OCI-LY1 (cell line): ENCODE measurements at regions not wholly inside any gene's neighbourhood (a gene's known extent, or its start where the extent isn't known, plus 50 kb on each side); places are given as distances from the start of the nearest gene placed in this dataset.
A peak's percentile ranks its signal among the peaks of the same experiment; 100 is the strongest.

Experiments
- H2AFZ ChIP-seq: fragments of 200-600 bp; sonication (generic), shearing (Covaris generic); 2 replicates; pipeline ENCODE4 v1.6.0; 2014; ENCODE audit warnings: antibody characterized with exemption, mild to moderate bottlenecking, low read length
- H3F3A ChIP-seq: fragments of 200-600 bp; sonication (generic), shearing (Covaris generic); 2 replicates; pipeline ENCODE4 v1.6.0; 2014; ENCODE audit warnings: mild to moderate bottlenecking, antibody characterized with exemption, low read length, moderate library complexity; ENCODE audit not compliant: insufficient read depth
- H3K27ac ChIP-seq: fragments of 200-600 bp; sonication (generic); 2 replicates; pipeline ENCODE4 v1.5.1; 2014; ENCODE audit warnings: low read length, mixed run types, mild to moderate bottlenecking, low read depth; ENCODE audit not compliant: poor library complexity, severe bottlenecking
- H3K27me3 ChIP-seq: fragments of 200-600 bp; sonication (generic); 2 replicates; pipeline ENCODE4 v1.6.0; 2014; ENCODE audit warnings: antibody characterized with exemption, mild to moderate bottlenecking, low read length, moderate library complexity; ENCODE audit not compliant: insufficient read depth
- H3K36me3 ChIP-seq: fragments of 200-600 bp; sonication (generic); 2 replicates; pipeline ENCODE4 v1.6.1; 2014; ENCODE audit warnings: mild to moderate bottlenecking, antibody characterized with exemption, low read length, moderate library complexity, mixed read lengths; ENCODE audit not compliant: insufficient read depth
- H3K4me1 ChIP-seq: fragments of 200-600 bp; sonication (generic); 2 replicates; pipeline ENCODE4 v1.5.1; 2014; ENCODE audit warnings: mild to moderate bottlenecking, low read length, moderate library complexity; ENCODE audit not compliant: insufficient read depth, severe bottlenecking
- H3K4me2 ChIP-seq: fragments of 200-600 bp; sonication (generic), shearing (Covaris generic); 2 replicates; pipeline ENCODE4 v1.6.1; 2014; ENCODE audit warnings: low read length
- H3K4me3 ChIP-seq: fragments of 200-600 bp; sonication (generic); 2 replicates; pipeline ENCODE4 v1.5.1; 2014; ENCODE audit warnings: low read length, low read depth, mild to moderate bottlenecking, mixed read lengths; ENCODE audit not compliant: poor library complexity, severe bottlenecking
- H3K79me2 ChIP-seq: fragments of 200-600 bp; shearing (Covaris generic); 2 replicates; pipeline ENCODE4 v1.6.1; 2016; ENCODE audit warnings: mixed run types, low read length, mixed read lengths; ENCODE audit not compliant: insufficient read depth
- H3K9ac ChIP-seq: fragments of 200-600 bp; sonication (generic), shearing (Covaris generic); 2 replicates; pipeline ENCODE4 v1.6.1; 2014; ENCODE audit warnings: mild to moderate bottlenecking, low read length, mixed read lengths
- H3K9me2 ChIP-seq: fragments of 200-600 bp; sonication (generic), shearing (Covaris generic); 2 replicates; pipeline ENCODE4 v1.6.1; 2014; ENCODE audit warnings: low read depth, mild to moderate bottlenecking, low read length, mixed read lengths
- H3K9me3 ChIP-seq: fragments of 200-600 bp; shearing (Covaris generic); 2 replicates; pipeline ENCODE4 v1.6.1; 2014; ENCODE audit warnings: low read length, mixed read lengths
- H4K20me1 ChIP-seq: fragments of 200-600 bp; sonication (generic), shearing (Covaris generic); 2 replicates; pipeline ENCODE4 v1.6.0; 2016; ENCODE audit warnings: mild to moderate bottlenecking, low read length; ENCODE audit not compliant: insufficient read depth
- EZH2 ChIP-seq: fragments of 200-600 bp; sonication (generic), shearing (Covaris generic); IDR thresholded peaks from 2 replicates; pipeline ENCODE4 v1.8.0; 2017; ENCODE audit warnings: borderline replicate concordance, mixed run types, mild to moderate bottlenecking, antibody characterized with exemption, low read length, moderate library complexity, mixed read lengths
- TF ChIP-seq, protein P1 (sequence below): fragments of 200-600 bp; sonication (generic), shearing (Covaris generic); IDR thresholded peaks from 2 replicates; pipeline ENCODE4 v1.5.1; 2017; ENCODE audit warnings: mild to moderate bottlenecking, antibody characterized with exemption, low read length, moderate library complexity, mixed read lengths

DNA sequence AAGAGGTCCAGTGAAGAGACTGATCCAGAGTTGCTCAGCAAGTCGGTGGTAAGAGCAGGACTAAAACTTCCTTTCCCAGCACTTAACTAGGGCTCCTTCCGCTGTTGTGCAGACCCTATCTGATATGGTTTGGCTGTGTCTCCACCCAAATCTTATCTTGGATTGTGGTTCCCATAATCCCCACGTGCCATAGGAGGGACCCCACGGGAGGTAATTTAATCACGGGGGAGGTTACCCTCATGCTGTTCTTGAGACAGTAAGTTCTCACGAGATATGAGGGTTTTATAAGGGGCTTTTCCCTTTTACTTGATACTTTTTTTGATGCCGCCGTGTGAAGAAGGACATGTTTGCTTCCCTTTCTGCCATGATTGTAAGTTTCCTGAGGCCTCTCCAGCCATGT lies 221.9 kb upstream of the GLRA1 start:
- Histone ChIP-seq H4K20me1 (no peaks in the 10 kb centered on the region), H2AFZ (no peak overlapping the region), H3K9me3 (no peaks in the 10 kb centered on the region), H3K4me3 (no peak overlapping the region), H3K9ac (no peak overlapping the region), H3K27ac (no peak overlapping the region), H3K36me3 (no peaks in the 10 kb centered on the region), H3K79me2 (no peaks in the 10 kb centered on the region), H3K27me3 (no peaks in the 10 kb centered on the region), H3K4me1 (no peaks in the 10 kb centered on the region), H3F3A (no peaks in the 10 kb centered on the region), H3K9me2 (no peaks in the 10 kb centered on the region), H3K4me2 (no peak overlapping the region)
- TF ChIP-seq EZH2, result no peak
- TF ChIP-seq, protein P1, sequence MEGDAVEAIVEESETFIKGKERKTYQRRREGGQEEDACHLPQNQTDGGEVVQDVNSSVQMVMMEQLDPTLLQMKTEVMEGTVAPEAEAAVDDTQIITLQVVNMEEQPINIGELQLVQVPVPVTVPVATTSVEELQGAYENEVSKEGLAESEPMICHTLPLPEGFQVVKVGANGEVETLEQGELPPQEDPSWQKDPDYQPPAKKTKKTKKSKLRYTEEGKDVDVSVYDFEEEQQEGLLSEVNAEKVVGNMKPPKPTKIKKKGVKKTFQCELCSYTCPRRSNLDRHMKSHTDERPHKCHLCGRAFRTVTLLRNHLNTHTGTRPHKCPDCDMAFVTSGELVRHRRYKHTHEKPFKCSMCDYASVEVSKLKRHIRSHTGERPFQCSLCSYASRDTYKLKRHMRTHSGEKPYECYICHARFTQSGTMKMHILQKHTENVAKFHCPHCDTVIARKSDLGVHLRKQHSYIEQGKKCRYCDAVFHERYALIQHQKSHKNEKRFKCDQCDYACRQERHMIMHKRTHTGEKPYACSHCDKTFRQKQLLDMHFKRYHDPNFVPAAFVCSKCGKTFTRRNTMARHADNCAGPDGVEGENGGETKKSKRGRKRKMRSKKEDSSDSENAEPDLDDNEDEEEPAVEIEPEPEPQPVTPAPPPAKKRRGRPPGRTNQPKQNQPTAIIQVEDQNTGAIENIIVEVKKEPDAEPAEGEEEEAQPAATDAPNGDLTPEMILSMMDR, result no peak

DNA sequence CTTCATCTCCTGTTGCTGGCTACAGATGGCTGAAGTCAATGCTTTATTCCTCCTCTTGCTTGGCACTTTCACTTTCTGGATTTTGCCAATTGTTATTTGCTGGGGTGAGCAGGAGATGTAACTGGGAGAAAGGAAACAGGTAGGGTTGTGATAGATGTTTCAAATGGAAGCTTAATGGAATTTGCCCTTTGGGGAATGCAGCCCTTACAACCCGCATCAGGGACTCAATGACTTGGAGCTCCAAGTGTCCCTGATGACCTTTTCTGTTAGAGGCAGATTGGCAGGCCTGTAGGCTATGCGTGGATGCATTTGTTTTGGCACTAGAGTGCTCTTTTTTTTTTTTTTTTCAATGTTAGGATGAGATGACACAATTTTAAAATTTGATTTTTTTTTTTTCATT lies 219.9 kb upstream of the GLRA1 start:
- no peaks in the 10 kb centered on the region for H3K4me1 ChIP-seq
- H3K9ac ChIP-seq, result no peak overlapping the region
- H3K9me3 ChIP-seq, result no peaks in the 10 kb centered on the region
- no peaks in the 10 kb centered on the region for H4K20me1 ChIP-seq
- no peak overlapping the region for H2AFZ ChIP-seq
- no peaks in the 10 kb centered on the region for H3F3A ChIP-seq
- no peaks in the 10 kb centered on the region for H3K9me2 ChIP-seq
- H3K27ac ChIP-seq, result no peak overlapping the region
- H3K36me3 ChIP-seq, result no peaks in the 10 kb centered on the region
- no peaks in the 10 kb centered on the region for H3K79me2 ChIP-seq
- TF ChIP-seq EZH2, result no peak
- H3K27me3 ChIP-seq, result no peaks in the 10 kb centered on the region
- H3K4me3 ChIP-seq, result no peak overlapping the region
- H3K4me2 ChIP-seq, result no peak overlapping the region

DNA sequence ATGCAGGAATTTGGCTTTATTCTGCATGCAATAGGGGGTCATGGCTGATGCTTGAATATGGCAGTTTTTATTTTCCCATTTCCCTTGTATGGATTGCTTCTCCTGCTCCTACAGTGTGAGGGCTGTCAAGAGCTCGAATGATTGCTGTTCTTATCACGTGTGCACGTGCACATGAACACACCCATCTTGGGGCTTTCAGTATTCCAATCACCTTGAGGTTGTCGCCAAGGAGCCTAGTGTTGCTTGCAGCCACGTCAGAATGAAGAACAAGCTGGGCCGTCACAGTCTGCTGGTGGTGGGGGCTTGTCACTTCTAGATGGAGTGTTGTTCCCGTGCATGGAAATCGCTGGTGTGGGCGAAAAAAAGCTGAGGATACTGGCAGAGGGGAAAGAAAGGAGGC lies 219.4 kb upstream of the GLRA1 start:
- Histone ChIP-seq H3K4me1 (no peaks in the 10 kb centered on the region), H3K36me3 (no peaks in the 10 kb centered on the region), H3K79me2 (no peaks in the 10 kb centered on the region), H3K4me3 (no peak overlapping the region), H3K27ac (no peak overlapping the region), H3K27me3 (no peaks in the 10 kb centered on the region), H2AFZ (no peak overlapping the region), H4K20me1 (no peaks in the 10 kb centered on the region), H3K4me2 (no peak overlapping the region), H3K9ac (no peak overlapping the region), H3F3A (no peaks in the 10 kb centered on the region), H3K9me2 (no peaks in the 10 kb centered on the region), H3K9me3 (no peaks in the 10 kb centered on the region)
- no peak for TF ChIP-seq EZH2
- TF ChIP-seq, protein P1, result no peak

DNA sequence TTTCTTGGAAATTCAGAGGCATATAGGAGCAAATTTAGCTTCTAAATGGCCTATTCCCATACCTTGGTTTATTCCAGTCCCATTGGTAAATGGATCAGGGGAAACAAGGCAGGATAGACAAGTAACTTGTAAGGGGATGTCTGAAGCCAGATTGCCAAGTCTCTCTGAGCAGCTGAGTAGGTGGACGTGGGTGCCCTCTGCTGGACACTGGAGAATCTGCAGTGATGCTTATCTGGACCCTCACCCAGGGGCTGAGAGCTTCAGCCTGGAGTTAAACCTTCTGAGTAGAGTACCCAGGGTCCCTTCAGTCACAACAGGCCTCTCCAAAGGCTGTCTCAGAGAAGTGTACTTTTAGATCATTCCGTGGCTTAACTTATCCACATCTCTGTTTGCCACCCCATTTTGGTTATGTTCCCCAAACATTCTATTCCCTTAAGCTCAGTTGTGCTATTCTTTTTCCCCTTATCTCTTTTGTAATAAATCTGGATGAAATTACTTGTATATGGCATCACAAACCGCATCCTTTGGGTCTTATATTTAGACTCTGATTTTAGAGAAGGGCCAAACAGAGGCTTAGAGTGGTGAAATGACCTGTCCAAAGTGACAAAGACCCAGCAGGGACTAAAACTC lies 218.3 kb upstream of the GLRA1 start:
- Histone ChIP-seq H3K9me3 (no peaks in the 10 kb centered on the region), H3K36me3 (no peaks in the 10 kb centered on the region), H3K9me2 (no peaks in the 10 kb centered on the region), H3K9ac (no peak overlapping the region), H3K4me1 (no peaks in the 10 kb centered on the region), H3K27me3 (no peaks in the 10 kb centered on the region), H2AFZ (no peak overlapping the region), H3K27ac (no peak overlapping the region), H3K4me2 (no peak overlapping the region), H4K20me1 (no peaks in the 10 kb centered on the region), H3K79me2 (no peaks in the 10 kb centered on the region), H3F3A (no peaks in the 10 kb centered on the region), H3K4me3 (no peak overlapping the region)
- TF ChIP-seq, protein P1, result peak; percentile 78
- no peak for TF ChIP-seq EZH2
